Esophagus squamous epithelium (tissue), 4 donors: ENCODE measurements at regions not wholly inside any gene's neighbourhood (a gene's known extent, or its start where the extent isn't known, plus 50 kb on each side); places are given as distances from the start of the nearest gene placed in this dataset.

Experiments
- CTCF ChIP-seq, 6 experiments: fragments of 450-650 bp in 4 of 6; fragments of 200-600 bp in 2 of 6; sonication (generic) in 2 of 6; IDR thresholded peaks; one replicate each; pipeline ENCODE4 v1.5.1; 2016 to 2019; ENCODE audit warnings: antibody characterized with exemption in 6 of 6, mild to moderate bottlenecking in 4 of 6, moderate library complexity in 4 of 6
- POLR2A ChIP-seq, 4 donors: fragments of 450-650 bp; IDR thresholded peaks; one replicate each; pipeline ENCODE4 v1.6.1; 2017; ENCODE audit warnings: antibody characterized with exemption in 4 of 4, mild to moderate bottlenecking in 4 of 4, moderate library complexity in 3 of 4

- TF ChIP-seq POLR2A (IDR thresholded peaks at IDR 0.05) (no peak), CTCF (IDR thresholded peaks at IDR 0.05) (no peak)
Observed at GRCh38 chr1:184189361-184189760, 137.8 kb downstream of the TSEN15 start.
